ENCODE measurements at regions not wholly inside any gene's neighbourhood (a gene's known extent, or its start where the extent isn't known, plus 50 kb on each side); places are given as distances from the start of the nearest gene placed in this dataset.

- no peak for FAIRE-seq
- H3K9me1 ChIP-seq (replicated peaks; ENCODE audit: control insufficient read depth, extremely low read depth, insufficient read depth, low read length) = no peaks in the 10 kb centered on the region
- TF ChIP-seq MAX (IDR thresholded peaks at IDR 0.05; ENCODE audit: insufficient read depth, insufficient read length) (no peak), MYC (IDR thresholded peaks at IDR 0.05; ENCODE audit: low read depth, low read length) (no peak), GATA2 (IDR thresholded peaks at IDR 0.05; ENCODE audit: insufficient read depth, insufficient read length, low read depth, low read length) (no peak), EZH2 (IDR thresholded peaks at IDR 0.05; ENCODE audit: borderline replicate concordance, low read depth, low read length, severe bottlenecking) (no peak), FOS (IDR thresholded peaks at IDR 0.05; ENCODE audit: borderline replicate concordance, insufficient read depth, low read length) (no peak), POLR2AphosphoS5 (IDR thresholded peaks at IDR 0.05; ENCODE audit: insufficient read depth, low read depth, low read length) (no peak), JUN (IDR thresholded peaks at IDR 0.05; ENCODE audit: borderline replicate concordance, insufficient read depth, insufficient read length, low read depth) (no peak)
- no peak overlapping the region for H2AFZ ChIP-seq (ENCODE audit: low read depth, low read length)
- no peaks in the 10 kb centered on the region for H4K20me1 ChIP-seq (replicated peaks; ENCODE audit: control insufficient read depth, extremely low read depth, insufficient read depth, low read length)
- dilution Hi-C loops (cut with MboI; ENCODE audit: extremely low pct_ligation_motif_present, low sequenced_read_pairs) = no loop called here
- no peak overlapping the region for H3K4me3 ChIP-seq (replicated peaks in 1 of 3; ENCODE audit: insufficient read depth in 1 of 3, low read depth in 1 of 3, low read length in 3 of 3)
- no peak overlapping the region for H3K4me2 ChIP-seq (ENCODE audit: insufficient read depth, low read length)
- H3K27ac ChIP-seq (ENCODE audit: insufficient read depth, low read depth, low read length) = no peak overlapping the region
- H3K4me1 ChIP-seq (ENCODE audit: control insufficient read depth, extremely low read depth, insufficient read depth, low read length) = no peaks in the 10 kb centered on the region
- intact Hi-C loops (cut with micrococcal nuclease) = no loop called here
- ChIA-PET POLR2A (no interaction called here), CTCF (no interaction called here)
- no peaks in the 10 kb centered on the region for H3K27me3 ChIP-seq (ENCODE audit: control insufficient read depth in 2 of 2, insufficient read depth in 2 of 2, low read length in 2 of 2)
- H3K79me2 ChIP-seq (ENCODE audit: control insufficient read depth, insufficient read depth, low read length) = no peaks in the 10 kb centered on the region
- H3K9me3 ChIP-seq (replicated peaks; ENCODE audit: control insufficient read depth, insufficient read depth, low read length) = no peaks in the 10 kb centered on the region
- no peaks in the 10 kb centered on the region for H3K36me3 ChIP-seq (ENCODE audit: control insufficient read depth in 2 of 2, extremely low read depth in 1 of 2, insufficient read depth in 2 of 2, low read length in 2 of 2)
- DNase-seq (ENCODE audit: low read depth, low spot score) = no peak
- no TSS peak for BruUV-seq (replicated peaks)
- no peak overlapping the region for H3K9ac ChIP-seq (replicated peaks; ENCODE audit: extremely low read depth, insufficient read depth, low read length)
Observed at GRCh38 chr12:5310151-5310550, 121.8 kb upstream of the NTF3 start.

GRCh38 chr12:5317556-5317955 lies 114.4 kb upstream of the NTF3 start:
- ChIA-PET CTCF (no interaction called here), POLR2A (no interaction called here)
- H3K36me3 ChIP-seq (ENCODE audit: control insufficient read depth in 2 of 2, extremely low read depth in 1 of 2, insufficient read depth in 2 of 2, low read length in 2 of 2) = no peaks in the 10 kb centered on the region
- H3K9me1 ChIP-seq (replicated peaks; ENCODE audit: control insufficient read depth, extremely low read depth, insufficient read depth, low read length) = no peaks in the 10 kb centered on the region
- no peaks in the 10 kb centered on the region for H3K9me3 ChIP-seq (replicated peaks; ENCODE audit: control insufficient read depth, insufficient read depth, low read length)
- no peak overlapping the region for H3K4me2 ChIP-seq (ENCODE audit: insufficient read depth, low read length)
- no peaks in the 10 kb centered on the region for H3K27me3 ChIP-seq (ENCODE audit: control insufficient read depth in 2 of 2, insufficient read depth in 2 of 2, low read length in 2 of 2)
- H3K9ac ChIP-seq (replicated peaks; ENCODE audit: extremely low read depth, insufficient read depth, low read length) = no peak overlapping the region
- no peak for DNase-seq (ENCODE audit: low read depth, low spot score)
- dilution Hi-C loops (cut with MboI; ENCODE audit: extremely low pct_ligation_motif_present, low sequenced_read_pairs) = no loop called here
- H4K20me1 ChIP-seq (replicated peaks; ENCODE audit: control insufficient read depth, extremely low read depth, insufficient read depth, low read length) = no peaks in the 10 kb centered on the region
- BruUV-seq (replicated peaks) = no TSS peak
- no peak overlapping the region for H3K4me3 ChIP-seq (replicated peaks in 1 of 3; ENCODE audit: insufficient read depth in 1 of 3, low read depth in 1 of 3, low read length in 3 of 3)
- no peaks in the 10 kb centered on the region for H3K79me2 ChIP-seq (ENCODE audit: control insufficient read depth, insufficient read depth, low read length)
- no peak for FAIRE-seq
- intact Hi-C loops (cut with micrococcal nuclease) = no loop called here
- TF ChIP-seq GATA2 (IDR thresholded peaks at IDR 0.05; ENCODE audit: insufficient read depth, insufficient read length, low read depth, low read length) (no peak), FOS (IDR thresholded peaks at IDR 0.05; ENCODE audit: borderline replicate concordance, insufficient read depth, low read length) (no peak), MAX (IDR thresholded peaks at IDR 0.05; ENCODE audit: insufficient read depth, insufficient read length) (no peak), JUN (IDR thresholded peaks at IDR 0.05; ENCODE audit: borderline replicate concordance, insufficient read depth, insufficient read length, low read depth) (no peak), EZH2 (IDR thresholded peaks at IDR 0.05; ENCODE audit: borderline replicate concordance, low read depth, low read length, severe bottlenecking) (no peak), POLR2AphosphoS5 (IDR thresholded peaks at IDR 0.05; ENCODE audit: insufficient read depth, low read depth, low read length) (no peak), POLR2A (IDR thresholded peaks at IDR 0.05; ENCODE audit: low read depth, low read length) (no peak), MYC (IDR thresholded peaks at IDR 0.05; ENCODE audit: low read depth, low read length) (no peak)
- TF ChIP-seq, protein P1, sequence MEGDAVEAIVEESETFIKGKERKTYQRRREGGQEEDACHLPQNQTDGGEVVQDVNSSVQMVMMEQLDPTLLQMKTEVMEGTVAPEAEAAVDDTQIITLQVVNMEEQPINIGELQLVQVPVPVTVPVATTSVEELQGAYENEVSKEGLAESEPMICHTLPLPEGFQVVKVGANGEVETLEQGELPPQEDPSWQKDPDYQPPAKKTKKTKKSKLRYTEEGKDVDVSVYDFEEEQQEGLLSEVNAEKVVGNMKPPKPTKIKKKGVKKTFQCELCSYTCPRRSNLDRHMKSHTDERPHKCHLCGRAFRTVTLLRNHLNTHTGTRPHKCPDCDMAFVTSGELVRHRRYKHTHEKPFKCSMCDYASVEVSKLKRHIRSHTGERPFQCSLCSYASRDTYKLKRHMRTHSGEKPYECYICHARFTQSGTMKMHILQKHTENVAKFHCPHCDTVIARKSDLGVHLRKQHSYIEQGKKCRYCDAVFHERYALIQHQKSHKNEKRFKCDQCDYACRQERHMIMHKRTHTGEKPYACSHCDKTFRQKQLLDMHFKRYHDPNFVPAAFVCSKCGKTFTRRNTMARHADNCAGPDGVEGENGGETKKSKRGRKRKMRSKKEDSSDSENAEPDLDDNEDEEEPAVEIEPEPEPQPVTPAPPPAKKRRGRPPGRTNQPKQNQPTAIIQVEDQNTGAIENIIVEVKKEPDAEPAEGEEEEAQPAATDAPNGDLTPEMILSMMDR (IDR thresholded peaks at IDR 0.05; ENCODE audit: extremely low read depth in 1 of 2, insufficient read depth in 1 of 2, low read depth in 1 of 2, low read length in 2 of 2) = no peak
- no peak overlapping the region for H3K27ac ChIP-seq (ENCODE audit: insufficient read depth, low read depth, low read length)
- H3K4me1 ChIP-seq (ENCODE audit: control insufficient read depth, extremely low read depth, insufficient read depth, low read length) = no peaks in the 10 kb centered on the region
- no peak overlapping the region for H2AFZ ChIP-seq (ENCODE audit: low read depth, low read length)

All from endothelial cell of umbilical vein (primary cell).